GM21576 (cell line): ENCODE measurements at regions not wholly inside any gene's neighbourhood (a gene's known extent, or its start where the extent isn't known, plus 50 kb on each side); places are given as distances from the start of the nearest gene placed in this dataset.

Source experiments
- ATAC-seq: cut with Tn5 transposase; IDR thresholded peaks from one replicate; pipeline ENCODE4 v1.9.1; 2021; ENCODE audit warnings: mild to moderate bottlenecking, moderate library complexity; ENCODE audit not compliant: unreplicated experiment

- ATAC-seq = no peak
Observed at GRCh38 chr12:92365836-92366235, 220.2 kb upstream of the BTG1 start.

- ATAC-seq = peak; percentile 31
Observed at GRCh38 chr12:92365333-92365732, 219.7 kb upstream of the BTG1 start.

- ATAC-seq = peak; percentile 67
Observed at GRCh38 chr12:92363295-92364146, 217.9 kb upstream of the BTG1 start.

DNA sequence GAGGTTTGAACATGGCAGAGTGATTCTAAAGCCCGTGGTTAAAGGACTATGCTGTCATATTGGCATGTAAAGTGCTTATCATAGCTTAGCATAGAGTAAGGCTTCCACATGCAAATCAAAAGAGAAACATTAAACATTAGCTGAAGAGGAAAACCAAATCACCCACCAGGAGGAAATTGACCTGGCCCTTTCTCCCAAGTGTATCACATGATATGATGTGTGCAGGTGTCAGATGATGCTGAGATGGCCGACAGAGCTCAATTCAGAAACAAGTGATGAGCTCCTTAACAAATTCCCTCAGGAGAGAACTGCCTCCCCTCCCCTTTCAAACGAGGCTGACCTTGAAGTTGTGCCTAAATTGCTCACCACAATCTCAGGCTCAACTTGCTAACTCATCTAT, 217.1 kb upstream of the BTG1 start:
- ATAC-seq = peak; percentile 27

DNA sequence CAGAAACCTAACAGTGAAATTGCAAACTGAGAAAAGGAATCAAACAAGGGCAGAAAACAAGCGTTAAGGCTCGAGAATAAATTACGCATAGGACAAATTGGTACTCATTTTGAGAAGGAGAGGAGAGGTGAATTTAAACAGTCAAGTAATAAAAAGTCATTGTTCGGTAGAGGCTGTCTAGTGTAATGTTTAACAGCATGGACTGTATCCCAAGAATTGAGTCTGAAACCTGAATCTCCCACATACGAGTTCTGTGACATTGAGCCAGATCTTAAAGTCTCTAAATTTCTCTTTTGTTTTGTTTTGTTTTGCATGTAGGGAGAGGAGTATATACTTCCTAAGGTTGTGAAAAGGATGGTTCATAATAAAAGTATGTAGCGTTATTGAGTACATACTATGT, 216.5 kb upstream of the BTG1 start:
- ATAC-seq = no peak

DNA sequence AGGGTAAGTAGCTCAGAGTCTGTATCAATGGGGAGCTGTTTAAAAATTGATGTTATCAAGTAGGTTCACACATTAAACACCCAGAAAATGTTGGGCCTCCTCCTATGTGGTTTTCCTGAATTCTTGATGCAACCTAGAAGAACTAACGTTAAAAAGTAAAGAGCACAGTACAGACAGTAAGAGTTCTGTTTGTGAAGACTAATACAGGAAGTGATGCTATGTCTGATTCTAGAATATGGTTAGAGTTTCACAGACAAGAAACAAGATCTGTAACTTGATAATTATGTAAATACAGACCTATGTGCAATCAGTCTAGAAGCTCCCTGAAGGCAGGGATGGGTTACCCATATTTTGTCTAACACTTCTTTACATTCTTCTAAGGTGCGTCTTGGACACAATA, 214.9 kb upstream of the BTG1 start:
- ATAC-seq = no peak

GRCh38 chr12:92359581-92360209, 214.0 kb upstream of the BTG1 start:
- ATAC-seq = no peak

- ATAC-seq = no peak
Observed at GRCh38 chr12:92357584-92358261, 212.1 kb upstream of the BTG1 start.

- ATAC-seq = no peak
Observed at GRCh38 chr12:92356425-92356824, 210.8 kb upstream of the BTG1 start.

DNA sequence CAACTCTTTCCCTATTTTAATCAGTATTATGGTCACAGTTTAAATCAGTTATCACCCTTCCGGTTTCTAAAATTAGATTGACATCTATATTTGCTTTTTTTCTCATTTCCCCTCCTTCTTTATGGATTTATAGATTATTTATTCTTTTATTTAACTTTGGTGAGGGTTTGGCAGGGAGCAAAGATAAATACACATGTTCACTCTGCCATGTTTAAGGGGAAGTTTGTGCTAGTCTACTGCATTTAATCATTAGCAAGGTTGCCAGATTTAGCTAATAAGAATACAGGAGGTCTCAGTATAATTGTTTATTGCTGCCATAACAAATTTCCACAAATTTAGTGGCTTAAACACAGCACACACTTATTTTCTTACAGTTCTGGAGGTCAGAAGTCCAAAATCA, 204.0 kb upstream of the BTG1 start:
- ATAC-seq = no peak

DNA sequence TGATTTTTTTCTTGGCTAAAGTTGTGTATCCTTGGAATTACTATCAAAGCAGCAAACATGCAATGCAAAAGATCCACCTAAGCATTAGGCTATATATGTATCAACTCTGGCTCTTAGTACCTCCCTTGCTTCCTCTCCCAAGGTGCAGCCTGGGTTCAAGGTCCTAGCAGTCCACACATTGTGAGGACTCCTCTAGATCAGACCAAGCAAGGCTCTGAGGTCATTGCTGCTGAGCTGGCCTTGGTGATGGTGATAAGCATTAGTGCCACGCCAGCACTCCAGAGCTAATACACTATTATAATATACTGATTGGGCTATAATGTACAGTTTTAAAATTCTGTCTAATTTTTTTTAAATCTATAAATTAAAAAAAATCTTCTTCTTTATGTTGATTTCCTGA, 196.9 kb upstream of the BTG1 start:
- ATAC-seq = no peak

DNA sequence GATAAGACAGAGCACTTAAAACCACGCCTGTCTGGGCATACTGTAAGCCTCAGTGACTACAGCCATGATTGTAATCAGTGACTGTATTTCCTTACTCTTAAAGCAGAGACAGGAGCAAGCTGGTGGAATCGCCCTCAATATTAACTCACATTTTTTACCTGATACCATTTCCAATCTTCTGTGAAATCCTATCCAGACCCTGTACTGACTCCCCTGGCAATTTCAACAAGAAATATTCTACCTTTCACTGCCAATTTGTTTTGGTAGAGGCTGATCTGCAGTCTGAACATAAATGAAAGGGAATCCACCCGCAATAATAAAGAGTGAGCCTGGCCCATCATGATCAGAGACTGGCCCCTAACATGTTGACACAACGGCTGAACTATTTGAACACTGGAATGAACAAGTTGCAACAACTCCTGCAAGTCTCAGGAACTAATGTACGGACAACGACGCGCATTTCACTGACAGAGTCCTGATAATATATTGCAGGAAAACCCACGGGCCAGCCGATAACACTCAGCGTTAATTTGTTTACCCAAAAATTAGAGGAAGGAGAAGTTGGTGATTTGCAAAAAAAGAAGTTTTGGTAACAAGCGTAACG, 195.5 kb upstream of the BTG1 start:
- ATAC-seq = no peak

- ATAC-seq = no peak
Observed at GRCh38 chr12:92340441-92341064, 194.9 kb upstream of the BTG1 start.

DNA sequence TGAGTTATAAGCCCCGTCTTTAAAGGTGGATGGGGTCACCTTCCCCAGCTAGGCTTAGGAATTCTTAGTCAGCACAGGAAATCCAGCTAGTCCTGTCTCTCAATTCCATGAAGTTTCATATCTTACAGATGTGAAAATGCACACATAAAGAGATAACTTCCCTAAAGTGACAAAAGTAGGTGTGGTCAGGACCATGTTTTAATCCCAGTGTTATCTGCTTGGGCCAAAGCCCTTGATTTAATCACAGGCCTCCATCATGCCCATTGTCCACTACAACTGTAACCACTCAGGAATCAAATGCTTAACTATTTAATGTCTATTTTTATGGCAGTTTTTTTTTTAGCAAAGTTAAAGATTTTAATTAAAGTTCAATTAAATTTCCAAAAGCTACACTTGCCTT, 194.4 kb upstream of the BTG1 start:
- ATAC-seq = no peak

DNA sequence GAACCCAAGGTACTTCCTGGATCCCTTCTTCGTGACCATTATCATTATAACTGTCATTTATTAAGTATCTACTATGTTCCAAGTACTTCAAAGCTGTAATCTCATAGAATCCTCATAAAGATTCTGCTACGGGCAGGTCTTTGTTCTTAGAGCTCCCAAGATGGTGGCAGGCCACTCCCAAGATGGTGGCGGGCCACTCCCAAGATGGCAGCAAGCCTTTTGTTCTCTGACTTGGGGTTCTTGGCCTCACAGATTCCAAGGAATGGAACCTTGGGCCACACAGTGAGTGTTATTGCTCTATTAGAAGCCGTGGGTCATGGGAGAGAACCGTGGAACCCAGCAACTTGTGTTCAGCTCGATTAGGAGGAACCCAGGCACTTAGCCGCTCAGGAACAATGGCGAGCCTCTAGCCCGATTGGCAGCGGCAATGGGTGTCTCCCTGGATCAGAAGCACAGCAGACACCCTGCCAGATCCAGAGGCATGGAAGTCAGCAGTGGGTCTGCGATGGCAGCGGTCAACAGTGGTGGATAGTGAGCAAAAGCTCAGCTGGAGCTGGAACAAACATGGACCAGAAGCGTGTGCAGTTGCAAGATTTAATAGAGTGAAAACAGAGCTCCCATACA, 193.7 kb upstream of the BTG1 start:
- ATAC-seq = no peak

DNA sequence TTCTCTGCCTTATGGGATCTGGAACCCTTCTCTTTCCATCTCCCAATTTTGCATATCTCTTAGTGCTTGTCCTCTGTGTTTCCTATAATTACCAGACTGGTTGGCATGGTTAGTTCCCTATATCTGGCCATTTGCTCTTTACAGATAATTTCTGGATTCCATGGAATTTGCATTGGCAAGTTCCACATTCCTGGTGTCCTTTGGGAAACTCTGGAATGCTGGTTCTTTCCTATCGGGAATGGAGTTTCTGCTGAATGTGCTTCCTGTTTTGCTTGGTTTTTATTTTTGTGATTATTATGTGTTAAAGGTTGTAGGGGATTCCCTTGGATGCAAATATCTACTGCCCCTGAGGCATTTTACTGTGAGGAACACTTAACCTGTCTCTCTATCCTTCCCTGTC, 193.0 kb upstream of the BTG1 start:
- ATAC-seq = no peak

GRCh38 chr12:92338102-92338501, 192.5 kb upstream of the BTG1 start:
- no peak for ATAC-seq

DNA sequence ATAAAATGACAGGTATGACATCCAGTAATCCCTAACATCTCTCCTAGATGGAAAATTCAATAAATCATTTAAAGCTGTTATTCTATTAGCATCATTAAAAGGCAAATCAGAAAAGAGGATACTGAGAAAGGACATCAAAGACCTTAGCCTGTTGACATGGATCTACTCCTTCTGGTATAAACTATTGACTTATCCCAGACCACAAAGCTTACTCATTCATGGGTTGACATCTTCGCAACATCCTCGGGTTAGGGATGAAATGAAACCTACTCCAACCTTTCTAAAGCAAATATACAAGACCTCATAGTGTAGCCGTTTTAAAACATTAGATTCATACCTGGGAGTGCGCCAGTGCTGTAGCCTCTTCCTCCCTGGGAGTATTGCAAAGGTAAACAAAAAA, 191.5 kb upstream of the BTG1 start:
- ATAC-seq = no peak

GRCh38 chr12:92336641-92337040, 191.0 kb upstream of the BTG1 start:
- ATAC-seq = no peak

GRCh38 chr12:92335831-92336230, 190.2 kb upstream of the BTG1 start:
- ATAC-seq = no peak

GRCh38 chr12:92334552-92334951, 188.9 kb upstream of the BTG1 start:
- ATAC-seq = no peak
